Adipocyte (in vitro differentiated cells): ENCODE measurements at regions not wholly inside any gene's neighbourhood (a gene's known extent, or its start where the extent isn't known, plus 50 kb on each side); places are given as distances from the start of the nearest gene placed in this dataset.
A peak's percentile ranks its signal among the peaks of the same experiment; 100 is the strongest.

Experiments used
- DNase-seq: peaks from one replicate; pipeline ENCODE4 v3.0.0-alpha.2; 2015; ENCODE audit warnings: low read depth
- H3K27me3 ChIP-seq: replicated peaks from 2 replicates; pipeline ENCODE4 v1.7.0; 2013; ENCODE audit warnings: mild to moderate bottlenecking, low read length, moderate library complexity; ENCODE audit not compliant: control insufficient read depth, insufficient read depth
- H3K36me3 ChIP-seq: 2 replicates; pipeline ENCODE4 v1.7.0; 2013; ENCODE audit warnings: low read length, mild to moderate bottlenecking, moderate library complexity; ENCODE audit not compliant: control insufficient read depth, insufficient read depth, severe bottlenecking
- H3K4me1 ChIP-seq: 2 replicates; pipeline ENCODE4 v1.7.0; 2013; ENCODE audit warnings: mild to moderate bottlenecking, low read length, moderate library complexity; ENCODE audit not compliant: control insufficient read depth, insufficient read depth
- H3K4me3 ChIP-seq: 2 replicates; pipeline ENCODE4 v1.7.0; 2013; ENCODE audit warnings: mild to moderate bottlenecking, low read length, moderate library complexity
- H3K9ac ChIP-seq: 2 replicates; pipeline ENCODE4 v1.7.0; 2013; ENCODE audit warnings: mild to moderate bottlenecking, low read length, moderate library complexity
- H3K9me3 ChIP-seq: 2 replicates; pipeline ENCODE4 v1.7.0; 2013; ENCODE audit warnings: mild to moderate bottlenecking, low read length, moderate library complexity; ENCODE audit not compliant: control insufficient read depth

- H3K36me3 ChIP-seq, result no peaks in the 10 kb centered on the region
- H3K9ac ChIP-seq, result no peak overlapping the region
- H3K4me3 ChIP-seq, result no peak overlapping the region
- no peak for DNase-seq
- H3K27me3 ChIP-seq, result no peaks in the 10 kb centered on the region
- no peaks in the 10 kb centered on the region for H3K4me1 ChIP-seq
- H3K9me3 ChIP-seq, result no peaks in the 10 kb centered on the region
Measured at GRCh38 chr5:67581203-67581602, 384.6 kb upstream of the CD180 start.

- no peak overlapping the region for H3K9ac ChIP-seq
- peaks cover 9% of the 10 kb centered on the region for H3K9me3 ChIP-seq
- H3K4me3 ChIP-seq, result no peak overlapping the region
- DNase-seq, result peak; percentile 12
- no peaks in the 10 kb centered on the region for H3K36me3 ChIP-seq
- no peaks in the 10 kb centered on the region for H3K27me3 ChIP-seq
- no peaks in the 10 kb centered on the region for H3K4me1 ChIP-seq
Measured at GRCh38 chr5:67578011-67578410, 381.4 kb upstream of the CD180 start.

GRCh38 chr5:67577424-67577823 is 380.8 kb upstream of the CD180 start:
- Histone ChIP-seq H3K36me3 (no peaks in the 10 kb centered on the region), H3K27me3 (no peaks in the 10 kb centered on the region), H3K4me1 (no peaks in the 10 kb centered on the region), H3K9me3 (peaks cover 11% of the 10 kb centered on the region), H3K4me3 (no peak overlapping the region), H3K9ac (no peak overlapping the region)
- DNase-seq, result peak; percentile 57

GRCh38 chr5:67576112-67576511 is 379.5 kb upstream of the CD180 start:
- Histone ChIP-seq H3K9ac (no peak overlapping the region), H3K27me3 (no peaks in the 10 kb centered on the region), H3K4me1 (no peaks in the 10 kb centered on the region), H3K36me3 (no peaks in the 10 kb centered on the region), H3K4me3 (no peak overlapping the region), H3K9me3 (peaks cover 11% of the 10 kb centered on the region)
- DNase-seq, result no peak

GRCh38 chr5:67575087-67575486 is 378.5 kb upstream of the CD180 start:
- H3K4me1 ChIP-seq, result no peaks in the 10 kb centered on the region
- no peak overlapping the region for H3K4me3 ChIP-seq
- H3K27me3 ChIP-seq, result no peaks in the 10 kb centered on the region
- H3K9me3 ChIP-seq, result peaks cover 11% of the 10 kb centered on the region
- H3K36me3 ChIP-seq, result no peaks in the 10 kb centered on the region
- H3K9ac ChIP-seq, result no peak overlapping the region
- DNase-seq, result no peak

- no peak overlapping the region for H3K9ac ChIP-seq
- H3K36me3 ChIP-seq, result no peaks in the 10 kb centered on the region
- H3K9me3 ChIP-seq, result peaks cover 10% of the 10 kb centered on the region
- H3K4me3 ChIP-seq, result no peak overlapping the region
- no peaks in the 10 kb centered on the region for H3K27me3 ChIP-seq
- peaks cover 9% of the 10 kb centered on the region for H3K4me1 ChIP-seq
- no peak for DNase-seq
Measured at GRCh38 chr5:67561151-67561932, 364.7 kb upstream of the CD180 start.

GRCh38 chr5:67552773-67553172 is 356.2 kb upstream of the CD180 start:
- no peaks in the 10 kb centered on the region for H3K36me3 ChIP-seq
- no peak for DNase-seq
- no peaks in the 10 kb centered on the region for H3K27me3 ChIP-seq
- no peaks in the 10 kb centered on the region for H3K9me3 ChIP-seq
- H3K4me3 ChIP-seq, result no peak overlapping the region
- no peak overlapping the region for H3K9ac ChIP-seq
- no peaks in the 10 kb centered on the region for H3K4me1 ChIP-seq

GRCh38 chr5:67549947-67550346 is 353.3 kb upstream of the CD180 start:
- H3K27me3 ChIP-seq, result no peaks in the 10 kb centered on the region
- H3K9ac ChIP-seq, result no peak overlapping the region
- no peaks in the 10 kb centered on the region for H3K9me3 ChIP-seq
- H3K4me1 ChIP-seq, result no peaks in the 10 kb centered on the region
- no peak overlapping the region for H3K4me3 ChIP-seq
- no peak for DNase-seq
- H3K36me3 ChIP-seq, result no peaks in the 10 kb centered on the region

GRCh38 chr5:67549296-67549618 is 352.7 kb upstream of the CD180 start:
- DNase-seq, result no peak
- H3K27me3 ChIP-seq, result no peaks in the 10 kb centered on the region
- no peaks in the 10 kb centered on the region for H3K9me3 ChIP-seq
- H3K9ac ChIP-seq, result no peak overlapping the region
- no peaks in the 10 kb centered on the region for H3K4me1 ChIP-seq
- H3K36me3 ChIP-seq, result no peaks in the 10 kb centered on the region
- H3K4me3 ChIP-seq, result no peak overlapping the region

- Histone ChIP-seq H3K9me3 (no peaks in the 10 kb centered on the region), H3K27me3 (no peaks in the 10 kb centered on the region), H3K4me3 (no peak overlapping the region), H3K36me3 (no peaks in the 10 kb centered on the region), H3K4me1 (no peaks in the 10 kb centered on the region), H3K9ac (no peak overlapping the region)
- DNase-seq, result no peak
Measured at GRCh38 chr5:67548520-67549295, 352.1 kb upstream of the CD180 start.

- no peak overlapping the region for H3K9ac ChIP-seq
- H3K36me3 ChIP-seq, result no peaks in the 10 kb centered on the region
- H3K4me3 ChIP-seq, result no peak overlapping the region
- H3K9me3 ChIP-seq, result no peaks in the 10 kb centered on the region
- no peak for DNase-seq
- H3K27me3 ChIP-seq, result no peaks in the 10 kb centered on the region
- H3K4me1 ChIP-seq, result no peaks in the 10 kb centered on the region
Measured at GRCh38 chr5:67547682-67548081, 351.1 kb upstream of the CD180 start.
